GM23248 (cell line): ENCODE measurements at regions not wholly inside any gene's neighbourhood (a gene's known extent, or its start where the extent isn't known, plus 50 kb on each side); places are given as distances from the start of the nearest gene placed in this dataset.
"Not testable (repeated sequence)": the region's sequence is repeated elsewhere in the genome, so short reads cannot be mapped to it uniquely, and the experiment has no call there.

ENCODE experiments used
- DNase-seq: peaks from one replicate; pipeline ENCODE4 v3.0.0-alpha.2; 2015
- H2AFZ ChIP-seq: fragments of 200-600 bp; sonication (generic); 2 replicates; pipeline ENCODE4 v1.6.1; 2016; ENCODE audit warnings: antibody characterized with exemption
- H3F3A ChIP-seq: fragments of 200-600 bp; sonication (generic); 2 replicates; pipeline ENCODE4 v1.6.1; 2016; ENCODE audit warnings: mild to moderate bottlenecking, antibody characterized with exemption, mixed run types; ENCODE audit not compliant: insufficient read depth
- H3K27ac ChIP-seq: fragments of 200-600 bp; sonication (generic); 2 replicates; pipeline ENCODE4 v1.5.1; 2016; ENCODE audit warnings: mild to moderate bottlenecking
- H3K27me3 ChIP-seq: fragments of 200-600 bp; sonication (generic); replicated peaks from 2 replicates; pipeline ENCODE4 v1.6.1; 2016; ENCODE audit warnings: mild to moderate bottlenecking; ENCODE audit not compliant: insufficient read depth
- H3K36me3 ChIP-seq: fragments of 200-600 bp; sonication (generic); 2 replicates; pipeline ENCODE4 v1.6.1; 2016; ENCODE audit warnings: low read depth, mild to moderate bottlenecking
- H3K4me1 ChIP-seq: fragments of 200-600 bp; sonication (generic); 2 replicates; pipeline ENCODE4 v1.6.1; 2016; ENCODE audit warnings: mild to moderate bottlenecking; ENCODE audit not compliant: insufficient read depth
- H3K4me2 ChIP-seq: fragments of 200-600 bp; sonication (generic); one replicate; pipeline ENCODE4 v1.6.1; 2016; ENCODE audit warnings: mild to moderate bottlenecking; ENCODE audit not compliant: unreplicated experiment
- H3K4me3 ChIP-seq: fragments of 200-600 bp; sonication (generic); 2 replicates; pipeline ENCODE4 v1.5.1; 2016; ENCODE audit warnings: mild to moderate bottlenecking
- H3K79me2 ChIP-seq: fragments of 200-600 bp; sonication (generic); 2 replicates; pipeline ENCODE4 v1.6.1; 2016; ENCODE audit warnings: mild to moderate bottlenecking; ENCODE audit not compliant: insufficient read depth
- H3K9ac ChIP-seq: fragments of 200-600 bp; sonication (generic); 2 replicates; pipeline ENCODE4 v1.6.1; 2016; ENCODE audit warnings: mild to moderate bottlenecking
- H3K9me2 ChIP-seq: fragments of 200-600 bp; sonication (generic); 2 replicates; pipeline ENCODE4 v1.6.1; 2016; ENCODE audit warnings: mixed run types, mild to moderate bottlenecking, moderate library complexity; ENCODE audit not compliant: insufficient read depth
- H3K9me3 ChIP-seq: fragments of 200-600 bp; sonication (generic); one replicate; pipeline ENCODE4 v1.6.1; 2017; ENCODE audit warnings: low read depth
- H4K20me1 ChIP-seq: fragments of 200-600 bp; sonication (generic); 2 replicates; pipeline ENCODE4 v1.6.0; 2016; ENCODE audit not compliant: insufficient read depth
- EZH2 ChIP-seq: fragments of 200-600 bp; sonication (generic); IDR thresholded peaks from 2 replicates; pipeline ENCODE4 v1.6.1; 2018; ENCODE audit warnings: antibody characterized with exemption, mild to moderate bottlenecking; ENCODE audit not compliant: insufficient read depth, poor library complexity, severe bottlenecking
- EZH2phosphoT487 ChIP-seq: fragments of 200-600 bp; sonication (generic); IDR thresholded peaks from 2 replicates; pipeline ENCODE4 v1.6.1; 2018; ENCODE audit warnings: antibody characterized with exemption, moderate library complexity, mild to moderate bottlenecking, low read depth; ENCODE audit not compliant: insufficient read depth
- WGBS, 2 experiments: methylation state at CpG; one replicate each; pipeline ENCODE4 v1.1.6; 2015 to 2017; ENCODE audit warnings: low lambda C conversion rate in 2 of 2, low coverage in 1 of 2; ENCODE audit errors: missing lambda C conversion rate in 2 of 2; 5-methylcytosine and 5-hydroxymethylcytosine counted together
- in situ Hi-C: fragments of 300-500 bp; cut with MboI; formaldehyde crosslinking; loops from 2 replicates; pipeline ENCODE4 v1.15.0; 2020

DNA sequence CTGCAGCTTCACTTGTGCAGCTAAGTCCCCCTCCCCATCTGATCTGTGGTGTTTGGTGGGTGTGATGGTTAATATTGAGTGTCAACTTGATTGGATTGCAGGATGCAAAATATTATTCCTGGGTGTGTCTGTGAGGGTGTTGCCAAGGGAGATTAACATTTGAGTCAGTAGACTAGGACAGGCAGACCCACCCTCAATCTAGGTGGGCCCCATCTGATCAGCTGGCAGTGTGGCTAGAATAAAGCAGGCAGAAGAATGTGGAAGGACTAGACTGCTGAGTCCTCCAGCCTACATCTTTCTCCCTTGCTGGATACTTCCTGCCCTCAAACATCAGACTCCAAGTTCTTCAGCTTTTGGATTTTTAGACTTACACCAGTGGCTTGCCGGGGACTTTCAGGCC is 103.5 kb upstream of the BOD1L1 start:
- no peak overlapping the region for H3K4me3 ChIP-seq
- no peak overlapping the region for H3K4me2 ChIP-seq
- no peaks in the 10 kb centered on the region for H3K36me3 ChIP-seq
- WGBS, 2 experiments = 37 to 43% methylated on average over 1 of the region's 1 CpG
- DNase-seq = no peak
- no peaks in the 10 kb centered on the region for H3K79me2 ChIP-seq
- no peaks in the 10 kb centered on the region for H4K20me1 ChIP-seq
- in situ Hi-C loops = no loop called here
- H3K27me3 ChIP-seq = peaks cover 16% of the 10 kb centered on the region; the same call in 1 of the 2 replicates
- no peak overlapping the region for H2AFZ ChIP-seq
- no peaks in the 10 kb centered on the region for H3K9me2 ChIP-seq
- H3F3A ChIP-seq = no peaks in the 10 kb centered on the region
- H3K27ac ChIP-seq = no peak overlapping the region
- H3K9me3 ChIP-seq = no peaks in the 10 kb centered on the region
- TF ChIP-seq EZH2 (no peak), EZH2phosphoT487 (no peak)
- no peak overlapping the region for H3K9ac ChIP-seq
- no peaks in the 10 kb centered on the region for H3K4me1 ChIP-seq

- H3K4me1 ChIP-seq = no peaks in the 10 kb centered on the region
- no peak overlapping the region for H2AFZ ChIP-seq
- DNase-seq = no peak
- no peaks in the 10 kb centered on the region for H3K27me3 ChIP-seq
- H4K20me1 ChIP-seq = no peaks in the 10 kb centered on the region
- no peak overlapping the region for H3K4me2 ChIP-seq
- no peaks in the 10 kb centered on the region for H3F3A ChIP-seq
- in situ Hi-C loops = no loop called here
- no peaks in the 10 kb centered on the region for H3K36me3 ChIP-seq
- no peak overlapping the region for H3K4me3 ChIP-seq
- H3K9ac ChIP-seq = no peak overlapping the region
- H3K79me2 ChIP-seq = no peaks in the 10 kb centered on the region
- H3K9me2 ChIP-seq = no peaks in the 10 kb centered on the region
- 0 to 17% methylated on average over 1 of the region's 1 CpG for WGBS, 2 experiments
- TF ChIP-seq EZH2phosphoT487 = no peak
- TF ChIP-seq EZH2 = no peak
- H3K27ac ChIP-seq = no peak overlapping the region
- H3K9me3 ChIP-seq = no peaks in the 10 kb centered on the region
Observed at GRCh38 chr4:13733817-13734216, 106.3 kb upstream of the BOD1L1 start.

DNA sequence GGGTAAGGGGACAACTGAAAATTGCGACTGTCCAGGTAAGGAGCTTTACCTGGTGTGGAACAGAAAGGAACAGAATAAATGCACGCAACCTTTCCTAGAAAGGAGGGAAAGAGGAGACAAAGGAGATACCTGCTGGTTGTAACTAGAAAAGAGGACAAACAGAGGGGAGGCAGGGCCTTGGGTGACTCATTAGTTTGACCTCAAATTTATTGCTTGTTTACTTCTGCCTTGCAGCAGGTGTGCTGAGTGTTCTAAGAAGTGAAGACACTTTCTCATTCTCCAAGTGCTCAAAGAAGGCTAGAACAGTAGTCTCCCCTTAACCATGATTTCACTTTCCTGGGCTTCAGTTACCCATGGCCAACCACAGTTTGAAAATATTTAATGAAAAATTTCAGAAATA is 123.1 kb upstream of the BOD1L1 start:
- Histone ChIP-seq H3F3A (no peaks in the 10 kb centered on the region), H2AFZ (no peak overlapping the region), H4K20me1 (no peaks in the 10 kb centered on the region), H3K4me3 (no peak overlapping the region), H3K9me2 (no peaks in the 10 kb centered on the region), H3K9me3 (no peaks in the 10 kb centered on the region), H3K4me2 (no peak overlapping the region), H3K79me2 (no peaks in the 10 kb centered on the region), H3K27me3 (no peaks in the 10 kb centered on the region; the same call in 1 of the 2 replicates), H3K4me1 (no peaks in the 10 kb centered on the region), H3K27ac (no peak overlapping the region), H3K36me3 (no peaks in the 10 kb centered on the region), H3K9ac (no peak overlapping the region)
- no peak for TF ChIP-seq EZH2
- in situ Hi-C loops = no loop called here
- no peak for DNase-seq
- 7 to 12% methylated on average over 2 of the region's 2 CpGs for WGBS, 2 experiments

DNA sequence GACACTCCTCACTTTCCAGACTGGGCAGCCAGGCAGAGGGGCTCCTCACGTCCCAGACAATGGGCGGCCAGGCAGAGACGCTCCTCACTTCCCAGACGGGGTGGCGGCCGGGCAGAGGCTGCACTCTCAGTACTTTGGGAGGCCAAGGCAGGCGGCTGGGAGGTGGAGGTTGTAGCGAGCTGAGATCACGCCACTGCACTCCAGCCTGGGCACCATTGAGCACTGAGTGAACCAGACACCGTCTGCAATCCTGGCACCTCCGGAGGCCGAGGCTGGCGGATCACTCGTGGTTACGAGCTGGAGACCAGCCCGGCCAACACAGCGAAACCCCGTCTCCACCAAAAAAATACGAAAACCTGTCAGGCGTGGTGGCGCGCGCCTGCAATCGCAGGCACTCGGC is 134.1 kb upstream of the BOD1L1 start:
- H3K9ac ChIP-seq, H3K4me3 ChIP-seq, H3K4me1 ChIP-seq, H3K9me3 ChIP-seq, H3K79me2 ChIP-seq, H3F3A ChIP-seq, in situ Hi-C loops, H4K20me1 ChIP-seq, DNase-seq, H3K36me3 ChIP-seq, H3K4me2 ChIP-seq, H3K27me3 ChIP-seq, H3K27ac ChIP-seq, H3K9me2 ChIP-seq, H2AFZ ChIP-seq: not testable (repeated sequence)
- 82 to 85% methylated on average over 20 to 25 of the region's 25 CpGs for WGBS, 2 experiments

DNA sequence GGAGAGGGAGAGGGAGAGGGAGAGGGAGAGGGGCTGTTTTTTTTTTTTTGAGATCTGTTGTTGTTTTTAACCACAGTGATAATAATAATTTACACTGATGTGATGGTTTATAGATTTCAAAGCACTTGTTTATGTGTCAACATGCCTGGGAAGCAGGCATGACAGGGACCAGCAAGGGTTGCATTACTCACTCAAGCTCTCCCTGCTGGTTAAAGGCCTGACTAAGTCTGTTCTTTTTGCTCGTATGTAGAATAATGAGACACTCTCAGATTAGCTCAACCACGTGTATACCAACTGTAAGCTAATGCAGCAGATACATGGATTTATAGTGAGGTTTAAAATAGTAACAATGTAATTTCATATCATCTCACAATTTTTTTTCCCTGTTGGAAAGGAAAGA is 134.6 kb upstream of the BOD1L1 start:
- no peaks in the 10 kb centered on the region for H3K36me3 ChIP-seq
- H3K4me3 ChIP-seq = no peak overlapping the region
- H3K9me2 ChIP-seq = no peaks in the 10 kb centered on the region
- H3K9me3 ChIP-seq = no peaks in the 10 kb centered on the region
- no peak overlapping the region for H2AFZ ChIP-seq
- no peak overlapping the region for H3K27ac ChIP-seq
- no peaks in the 10 kb centered on the region for H4K20me1 ChIP-seq
- no peaks in the 10 kb centered on the region for H3K79me2 ChIP-seq
- no peaks in the 10 kb centered on the region for H3F3A ChIP-seq
- H3K27me3 ChIP-seq = no peaks in the 10 kb centered on the region
- WGBS, 2 experiments = 10 to 15% methylated on average over 2 of the region's 2 CpGs
- H3K4me1 ChIP-seq = no peaks in the 10 kb centered on the region
- in situ Hi-C loops = no loop called here
- H3K9ac ChIP-seq = no peak overlapping the region
- TF ChIP-seq EZH2 (no peak), EZH2phosphoT487 (no peak)
- no peak overlapping the region for H3K4me2 ChIP-seq
- DNase-seq = peak; percentile 27
